ENCODE measurements at regions not wholly inside any gene's neighbourhood (a gene's known extent, or its start where the extent isn't known, plus 50 kb on each side); places are given as distances from the start of the nearest gene placed in this dataset.

DNA sequence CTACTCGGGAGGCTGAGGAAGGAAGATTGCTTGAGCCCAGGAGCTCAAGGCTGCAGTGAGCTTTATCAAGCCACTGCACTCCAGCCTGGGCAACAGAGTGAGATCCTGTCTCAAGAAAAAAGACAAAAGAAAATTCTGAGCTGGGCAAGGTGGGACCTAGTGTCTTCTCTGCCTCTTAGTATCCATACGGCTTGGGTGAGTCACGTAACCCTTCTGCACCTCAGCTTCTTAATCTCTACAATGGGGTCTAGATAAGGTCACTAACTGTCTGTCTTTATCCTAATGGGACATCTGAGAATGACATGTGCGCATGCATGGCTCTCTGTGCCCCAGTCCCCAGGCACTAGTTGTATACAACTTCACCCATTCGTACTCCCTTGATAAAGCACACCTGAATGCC, 53.4 kb upstream of the TLK1 start:
- no peak for TF ChIP-seq CTCF (IDR thresholded peaks at IDR 0.05)
- TF ChIP-seq ATF1 (CRISPR knock-in tag; IDR thresholded peaks at IDR 0.05): no peak
- TF ChIP-seq TEAD4 (CRISPR knock-in tag; IDR thresholded peaks at IDR 0.05): no peak
- no peak for TF ChIP-seq TEAD1 (CRISPR knock-in tag; IDR thresholded peaks at IDR 0.05)
- TF ChIP-seq, protein P1, sequence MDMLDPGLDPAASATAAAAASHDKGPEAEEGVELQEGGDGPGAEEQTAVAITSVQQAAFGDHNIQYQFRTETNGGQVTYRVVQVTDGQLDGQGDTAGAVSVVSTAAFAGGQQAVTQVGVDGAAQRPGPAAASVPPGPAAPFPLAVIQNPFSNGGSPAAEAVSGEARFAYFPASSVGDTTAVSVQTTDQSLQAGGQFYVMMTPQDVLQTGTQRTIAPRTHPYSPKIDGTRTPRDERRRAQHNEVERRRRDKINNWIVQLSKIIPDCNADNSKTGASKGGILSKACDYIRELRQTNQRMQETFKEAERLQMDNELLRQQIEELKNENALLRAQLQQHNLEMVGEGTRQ (CRISPR knock-in tag; IDR thresholded peaks at IDR 0.05): no peak
- no peak for TF ChIP-seq ZBTB21 (CRISPR knock-in tag; IDR thresholded peaks at IDR 0.05; ENCODE audit: borderline replicate concordance)
- no peak for TF ChIP-seq TP53 (CRISPR knock-in tag; IDR thresholded peaks at IDR 0.05)
- TF ChIP-seq ZNF232 (CRISPR knock-in tag; IDR thresholded peaks at IDR 0.05): no peak
- no peak for TF ChIP-seq SP1 (CRISPR knock-in tag; conservative IDR thresholded peaks at IDR 0.05)
- no peak for TF ChIP-seq ZNF671 (CRISPR knock-in tag; IDR thresholded peaks at IDR 0.05)
- TF ChIP-seq FOXK1 (CRISPR knock-in tag; IDR thresholded peaks at IDR 0.05): no peak
- no peak for TF ChIP-seq NFE2L1 (CRISPR knock-in tag; IDR thresholded peaks at IDR 0.05)
- TF ChIP-seq NR3C1 (CRISPR knock-in tag; conservative IDR thresholded peaks at IDR 0.05; ENCODE audit: low read depth): no peak
